ENCODE measurements at regions not wholly inside any gene's neighbourhood (a gene's known extent, or its start where the extent isn't known, plus 50 kb on each side); places are given as distances from the start of the nearest gene placed in this dataset.

GRCh38 chr9:12204512-12204911 is 488.7 kb upstream of the TYRP1 start:
- Histone ChIP-seq H3K27ac (ENCODE audit: low read depth in 1 of 2, low read length in 2 of 2) (no peak overlapping the region), H3K4me1 (ENCODE audit: control insufficient read depth in 1 of 2, insufficient read depth in 2 of 2, low read length in 2 of 2) (no peaks in the 10 kb centered on the region), H3K4me3 (ENCODE audit: low read length in 2 of 2) (no peak overlapping the region), H3K27me3 (ENCODE audit: control insufficient read depth in 1 of 2, insufficient read depth in 2 of 2, low read length in 1 of 2) (no peaks in the 10 kb centered on the region), H3K9me3 (ENCODE audit: control insufficient read depth, low read length) (no peaks in the 10 kb centered on the region), H3K36me3 (ENCODE audit: control insufficient read depth in 1 of 2, insufficient read depth in 2 of 2, low read length in 1 of 2) (no peaks in the 10 kb centered on the region)
- intact Hi-C loops (cut with DNase I): no loop called here
- 58 to 63% methylated on average over 4 of the region's 4 CpGs for WGBS, 2 donors
- DNase-seq (no peak), ATAC-seq (ENCODE audit: low FRiP score) (no peak)

DNA sequence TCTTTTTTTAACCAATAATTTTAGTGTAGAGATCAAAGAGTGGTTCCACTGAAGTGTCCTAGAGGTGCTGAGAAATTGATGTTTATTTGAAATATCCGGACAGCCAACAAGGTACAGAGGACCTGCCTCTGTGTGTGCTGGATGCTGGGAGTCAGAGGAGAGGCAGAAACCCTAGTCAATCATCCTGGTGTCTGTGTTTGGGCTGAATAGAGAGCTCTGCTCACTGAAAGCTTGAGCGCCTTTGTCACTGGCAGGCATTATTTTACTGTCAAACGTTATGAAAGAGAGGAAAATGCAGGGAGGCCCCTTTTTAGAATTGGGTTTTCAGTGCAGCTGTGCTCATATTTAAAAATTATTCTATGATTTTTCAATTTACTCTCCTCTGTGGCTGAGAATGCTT is 480.3 kb upstream of the TYRP1 start:
- no peak for ATAC-seq (ENCODE audit: low FRiP score)
- intact Hi-C loops (cut with DNase I): no loop called here
- H3K4me3 ChIP-seq (ENCODE audit: low read length in 2 of 2): no peak overlapping the region
- no peak for DNase-seq
- no peak overlapping the region for H3K27ac ChIP-seq (ENCODE audit: low read depth in 1 of 2, low read length in 2 of 2)
- no peaks in the 10 kb centered on the region for H3K36me3 ChIP-seq (ENCODE audit: control insufficient read depth in 1 of 2, insufficient read depth in 2 of 2, low read length in 1 of 2)
- H3K4me1 ChIP-seq (ENCODE audit: control insufficient read depth in 1 of 2, insufficient read depth in 2 of 2, low read length in 2 of 2): no peaks in the 10 kb centered on the region
- H3K9me3 ChIP-seq (ENCODE audit: control insufficient read depth, low read length): no peaks in the 10 kb centered on the region
- H3K27me3 ChIP-seq (ENCODE audit: control insufficient read depth in 1 of 2, insufficient read depth in 2 of 2, low read length in 1 of 2): no peaks in the 10 kb centered on the region
- WGBS, 2 donors: 25 to 45% methylated on average over 3 of the region's 3 CpGs

DNA sequence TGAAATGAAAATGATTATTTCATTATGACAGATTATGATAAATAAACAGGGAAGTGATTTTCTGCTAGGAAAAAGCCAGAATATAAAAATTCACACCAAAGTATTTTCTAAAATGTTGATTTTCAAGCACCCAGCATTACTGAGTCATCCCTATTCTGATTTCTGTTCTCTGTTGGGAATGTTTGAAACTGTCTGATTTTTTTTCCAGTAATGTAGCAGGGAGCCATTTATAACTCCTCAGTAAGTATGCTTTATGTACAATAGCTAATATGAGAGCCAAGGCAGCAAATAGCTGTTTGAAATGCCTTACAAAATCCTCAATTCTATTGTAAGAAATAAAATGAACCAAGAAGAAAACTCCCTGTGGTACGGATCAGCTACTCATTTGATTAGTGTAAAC is 471.7 kb upstream of the TYRP1 start:
- no peaks in the 10 kb centered on the region for H3K9me3 ChIP-seq (ENCODE audit: control insufficient read depth, low read length)
- no peak for ATAC-seq (ENCODE audit: low FRiP score)
- WGBS, 2 donors: 38% methylated on average over 1 of the region's 1 CpG
- no peak overlapping the region for H3K27ac ChIP-seq (ENCODE audit: low read depth in 1 of 2, low read length in 2 of 2)
- DNase-seq: no peak
- no peaks in the 10 kb centered on the region for H3K27me3 ChIP-seq (ENCODE audit: control insufficient read depth in 1 of 2, insufficient read depth in 2 of 2, low read length in 1 of 2)
- H3K4me1 ChIP-seq (ENCODE audit: control insufficient read depth in 1 of 2, insufficient read depth in 2 of 2, low read length in 2 of 2): no peaks in the 10 kb centered on the region
- intact Hi-C loops (cut with DNase I): no loop called here
- H3K4me3 ChIP-seq (ENCODE audit: low read length in 2 of 2): no peak overlapping the region
- H3K36me3 ChIP-seq (ENCODE audit: control insufficient read depth in 1 of 2, insufficient read depth in 2 of 2, low read length in 1 of 2): no peaks in the 10 kb centered on the region

- intact Hi-C loops (cut with DNase I): no loop called here
- H3K27me3 ChIP-seq (ENCODE audit: control insufficient read depth in 1 of 2, insufficient read depth in 2 of 2, low read length in 1 of 2): no peaks in the 10 kb centered on the region
- H3K27ac ChIP-seq (ENCODE audit: low read depth in 1 of 2, low read length in 2 of 2): no peak overlapping the region
- H3K4me1 ChIP-seq (ENCODE audit: control insufficient read depth in 1 of 2, insufficient read depth in 2 of 2, low read length in 2 of 2): no peaks in the 10 kb centered on the region
- H3K4me3 ChIP-seq (ENCODE audit: low read length in 2 of 2): no peak overlapping the region
- 37 to 52% methylated on average over 4 of the region's 4 CpGs for WGBS, 2 donors
- ATAC-seq (ENCODE audit: low FRiP score): no peak
- H3K36me3 ChIP-seq (ENCODE audit: control insufficient read depth in 1 of 2, insufficient read depth in 2 of 2, low read length in 1 of 2): no peaks in the 10 kb centered on the region
- no peak for DNase-seq
- no peaks in the 10 kb centered on the region for H3K9me3 ChIP-seq (ENCODE audit: control insufficient read depth, low read length)
These were observed 468.7 kb upstream of the TYRP1 start for GRCh38 chr9:12224449-12224848.

DNA sequence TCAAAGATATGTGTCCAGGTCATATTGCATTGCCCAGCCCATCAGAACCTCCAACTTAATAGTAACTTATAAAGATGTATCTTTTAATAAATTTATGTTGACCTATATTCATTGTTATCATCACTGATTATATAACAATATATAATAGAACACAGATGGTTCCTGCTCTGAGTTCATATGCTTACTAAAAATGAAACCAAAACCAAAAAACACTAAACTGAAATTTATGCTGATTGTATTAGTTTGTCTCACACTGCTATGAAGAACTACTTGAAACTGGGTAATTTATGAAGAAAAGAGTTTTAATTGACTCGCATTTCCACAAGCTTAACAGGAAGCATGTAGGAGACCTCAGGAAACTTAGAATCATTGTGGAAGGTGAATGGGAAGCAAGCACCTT is 462.5 kb upstream of the TYRP1 start:
- no peaks in the 10 kb centered on the region for H3K4me1 ChIP-seq (ENCODE audit: control insufficient read depth in 1 of 2, insufficient read depth in 2 of 2, low read length in 2 of 2)
- ATAC-seq (ENCODE audit: low FRiP score) (no peak), DNase-seq (no peak)
- no peak overlapping the region for H3K27ac ChIP-seq (ENCODE audit: low read depth in 1 of 2, low read length in 2 of 2)
- H3K4me3 ChIP-seq (ENCODE audit: low read length in 2 of 2): no peak overlapping the region
- no peaks in the 10 kb centered on the region for H3K9me3 ChIP-seq (ENCODE audit: control insufficient read depth, low read length)
- no peaks in the 10 kb centered on the region for H3K27me3 ChIP-seq (ENCODE audit: control insufficient read depth in 1 of 2, insufficient read depth in 2 of 2, low read length in 1 of 2)
- 88 to 89% methylated on average over 1 of the region's 1 CpG for WGBS, 2 donors
- H3K36me3 ChIP-seq (ENCODE audit: control insufficient read depth in 1 of 2, insufficient read depth in 2 of 2, low read length in 1 of 2): no peaks in the 10 kb centered on the region
- intact Hi-C loops (cut with DNase I): no loop called here

- H3K4me1 ChIP-seq (ENCODE audit: control insufficient read depth in 1 of 2, insufficient read depth in 2 of 2, low read length in 2 of 2): no peaks in the 10 kb centered on the region
- DNase-seq (no peak), ATAC-seq (ENCODE audit: low FRiP score) (no peak)
- no peaks in the 10 kb centered on the region for H3K27me3 ChIP-seq (ENCODE audit: control insufficient read depth in 1 of 2, insufficient read depth in 2 of 2, low read length in 1 of 2)
- no peaks in the 10 kb centered on the region for H3K9me3 ChIP-seq (ENCODE audit: control insufficient read depth, low read length)
- no peak overlapping the region for H3K27ac ChIP-seq (ENCODE audit: low read depth in 1 of 2, low read length in 2 of 2)
- H3K4me3 ChIP-seq (ENCODE audit: low read length in 2 of 2): no peak overlapping the region
- intact Hi-C loops (cut with DNase I): no loop called here
- H3K36me3 ChIP-seq (ENCODE audit: control insufficient read depth in 1 of 2, insufficient read depth in 2 of 2, low read length in 1 of 2): no peaks in the 10 kb centered on the region
These were observed 461.4 kb upstream of the TYRP1 start for GRCh38 chr9:12231832-12232231.

GRCh38 chr9:12232836-12233235 is 460.3 kb upstream of the TYRP1 start:
- Histone ChIP-seq H3K27ac (ENCODE audit: low read depth in 1 of 2, low read length in 2 of 2) (no peak overlapping the region), H3K9me3 (ENCODE audit: control insufficient read depth, low read length) (no peaks in the 10 kb centered on the region), H3K4me3 (ENCODE audit: low read length in 2 of 2) (no peak overlapping the region), H3K27me3 (ENCODE audit: control insufficient read depth in 1 of 2, insufficient read depth in 2 of 2, low read length in 1 of 2) (no peaks in the 10 kb centered on the region), H3K4me1 (ENCODE audit: control insufficient read depth in 1 of 2, insufficient read depth in 2 of 2, low read length in 2 of 2) (no peaks in the 10 kb centered on the region), H3K36me3 (ENCODE audit: control insufficient read depth in 1 of 2, insufficient read depth in 2 of 2, low read length in 1 of 2) (no peaks in the 10 kb centered on the region)
- 93 to 97% methylated on average over 3 of the region's 3 CpGs for WGBS, 2 donors
- intact Hi-C loops (cut with DNase I): no loop called here
- DNase-seq (no peak), ATAC-seq (ENCODE audit: low FRiP score) (no peak)

DNA sequence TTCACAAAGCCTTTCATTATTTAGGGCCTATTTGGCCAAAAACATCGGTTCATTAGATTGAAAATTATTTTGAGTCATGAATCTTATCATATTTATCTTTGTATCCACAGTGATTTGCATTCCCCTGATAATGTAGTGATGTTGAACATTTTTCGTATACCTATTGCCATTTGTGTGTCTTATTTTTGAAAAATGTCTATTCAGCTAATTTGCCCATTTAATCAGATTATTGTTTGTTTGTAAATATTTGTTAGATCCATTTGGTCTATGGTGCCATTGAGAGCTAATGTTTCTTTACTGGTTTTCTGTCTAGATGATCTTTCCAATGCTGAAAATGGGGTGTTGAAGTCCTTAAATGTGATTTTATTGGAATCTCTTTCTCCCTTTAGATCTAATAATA is 439.2 kb upstream of the TYRP1 start:
- Histone ChIP-seq H3K36me3 (ENCODE audit: control insufficient read depth in 1 of 2, insufficient read depth in 2 of 2, low read length in 1 of 2) (no peaks in the 10 kb centered on the region), H3K27ac (ENCODE audit: low read depth in 1 of 2, low read length in 2 of 2) (no peak overlapping the region), H3K9me3 (ENCODE audit: control insufficient read depth, low read length) (peaks cover 2% of the 10 kb centered on the region), H3K4me3 (ENCODE audit: low read length in 2 of 2) (no peak overlapping the region), H3K27me3 (ENCODE audit: control insufficient read depth in 1 of 2, insufficient read depth in 2 of 2, low read length in 1 of 2) (no peaks in the 10 kb centered on the region), H3K4me1 (ENCODE audit: control insufficient read depth in 1 of 2, insufficient read depth in 2 of 2, low read length in 2 of 2) (no peaks in the 10 kb centered on the region)
- intact Hi-C loops (cut with DNase I): no loop called here
- 42 to 45% methylated on average over 2 of the region's 2 CpGs for WGBS, 2 donors
- DNase-seq (no peak), ATAC-seq (ENCODE audit: low FRiP score) (no peak)

GRCh38 chr9:12266758-12267157 is 426.4 kb upstream of the TYRP1 start:
- ATAC-seq (ENCODE audit: low FRiP score) (no peak), DNase-seq (no peak)
- WGBS, 2 donors: 67 to 73% methylated on average over 2 of the region's 2 CpGs
- Histone ChIP-seq H3K27me3 (ENCODE audit: control insufficient read depth in 1 of 2, insufficient read depth in 2 of 2, low read length in 1 of 2) (no peaks in the 10 kb centered on the region), H3K4me3 (ENCODE audit: low read length in 2 of 2) (no peak overlapping the region), H3K4me1 (ENCODE audit: control insufficient read depth in 1 of 2, insufficient read depth in 2 of 2, low read length in 2 of 2) (no peaks in the 10 kb centered on the region), H3K36me3 (ENCODE audit: control insufficient read depth in 1 of 2, insufficient read depth in 2 of 2, low read length in 1 of 2) (no peaks in the 10 kb centered on the region), H3K27ac (ENCODE audit: low read depth in 1 of 2, low read length in 2 of 2) (no peak overlapping the region), H3K9me3 (ENCODE audit: control insufficient read depth, low read length) (no peaks in the 10 kb centered on the region)
- intact Hi-C loops (cut with DNase I): no loop called here
